ENCODE measurements at regions not wholly inside any gene's neighbourhood (a gene's known extent, or its start where the extent isn't known, plus 50 kb on each side); places are given as distances from the start of the nearest gene placed in this dataset.

GRCh38 chr5:125478599-125478998 is 732.2 kb upstream of the ZNF608 start:
- TF ChIP-seq GATA2 (IDR thresholded peaks at IDR 0.05; ENCODE audit: low read depth, low read length) (no peak), GATA3 (IDR thresholded peaks at IDR 0.05; ENCODE audit: low read depth, low read length) (no peak)

Data from SH-SY5Y (cell line).